IMR-90 (cell line): ENCODE measurements at regions not wholly inside any gene's neighbourhood (a gene's known extent, or its start where the extent isn't known, plus 50 kb on each side); places are given as distances from the start of the nearest gene placed in this dataset.

Source experiments
- ATAC-seq: fragments of 200-7000 bp; cut with Tn5 transposase; 2 replicates; pipeline ENCODE4 v1.9.1; 2020; ENCODE audit warnings: low read depth, mild to moderate bottlenecking, moderate library complexity
- BruUV-seq: library from RNA; stranded (reverse); fragments of 400-500 nt; replicated peaks from 2 replicates; lab custom pipeline; 2021; lab: Mats Ljungman, UMichigan
- CTCF ChIA-PET: fragments of 300-600 bp; formaldehyde crosslinking; extraction: SDS; loops from one replicate; lab custom pipeline; 2021; ENCODE audit warnings: antibody characterized with exemption; lab: Yijun Ruan, JAX
- POLR2A ChIA-PET: fragments of 300-600 bp; sonication (Branson Sonifier 250); formaldehyde crosslinking; loops from one replicate; lab custom pipeline; 2022; ENCODE audit warnings: antibody characterized with exemption; ENCODE audit not compliant: unreplicated experiment; lab: Charles Lee
- DNase-seq: peaks from one replicate; pipeline ENCODE4 v3.0.0; 2013
- H2AFZ ChIP-seq: replicated peaks from 2 replicates; pipeline ENCODE3; 2013; ENCODE audit warnings: low read length, mild to moderate bottlenecking; ENCODE audit not compliant: poor library complexity
- H2AK5ac ChIP-seq: 2 replicates; pipeline ENCODE4 v1.6.1; 2013; ENCODE audit warnings: low read depth, low read length, inconsistent platforms
- H2AK9ac ChIP-seq: replicated peaks from 2 replicates; pipeline ENCODE3; 2013; ENCODE audit warnings: mild to moderate bottlenecking, low read depth, low read length, moderate library complexity; ENCODE audit not compliant: poor library complexity
- H2BK120ac ChIP-seq: 2 replicates; pipeline ENCODE4 v1.6.1; 2013; ENCODE audit warnings: low read depth, low read length, inconsistent platforms
- H2BK15ac ChIP-seq: 3 replicates; pipeline ENCODE4 v1.6.1; 2013; ENCODE audit warnings: low read depth, low read length, inconsistent platforms
- H2BK20ac ChIP-seq: 2 replicates; pipeline ENCODE4 v1.6.1; 2013; ENCODE audit warnings: low read depth, mild to moderate bottlenecking, inconsistent platforms, low read length, moderate library complexity
- H2BK5ac ChIP-seq: 2 replicates; pipeline ENCODE4 v1.6.1; 2013; ENCODE audit warnings: mild to moderate bottlenecking, low read depth, low read length, inconsistent platforms; ENCODE audit not compliant: poor library complexity, severe bottlenecking
- H3K14ac ChIP-seq: replicated peaks from 2 replicates; pipeline ENCODE4 v1.6.1; 2013; ENCODE audit warnings: low read depth, low read length, inconsistent platforms
- H3K18ac ChIP-seq: 2 replicates; pipeline ENCODE4 v1.6.1; 2013; ENCODE audit warnings: low read depth, low read length, control low read depth
- H3K23ac ChIP-seq: 2 replicates; pipeline ENCODE4 v1.6.1; 2013; ENCODE audit warnings: low read depth, low read length, inconsistent platforms
- H3K27ac ChIP-seq: 2 replicates; pipeline ENCODE4 v1.5.1; 2013; ENCODE audit warnings: mild to moderate bottlenecking, control low read depth, low read length; ENCODE audit not compliant: insufficient read depth
- H3K27me3 ChIP-seq: 2 replicates; pipeline ENCODE4 v1.6.1; 2013; ENCODE audit warnings: low read length; ENCODE audit not compliant: control insufficient read depth, insufficient read depth
- H3K36me3 ChIP-seq: 2 replicates; pipeline ENCODE4 v1.6.1; 2013; ENCODE audit warnings: low read length, mixed read lengths; ENCODE audit not compliant: control insufficient read depth, insufficient read depth
- H3K4ac ChIP-seq: 2 replicates; pipeline ENCODE4 v1.6.1; 2013; ENCODE audit warnings: low read depth, low read length, inconsistent platforms
- H3K4me1 ChIP-seq: 2 replicates; pipeline ENCODE4 v1.6.1; 2013; ENCODE audit warnings: low read length, mixed read lengths; ENCODE audit not compliant: control insufficient read depth, insufficient read depth
- H3K4me2 ChIP-seq: 2 replicates; pipeline ENCODE4 v1.6.1; 2013; ENCODE audit warnings: low read depth, mild to moderate bottlenecking, control low read depth, low read length, moderate library complexity
- H3K4me3 ChIP-seq: 2 replicates; pipeline ENCODE4 v1.5.1; 2013; ENCODE audit warnings: low read depth, mild to moderate bottlenecking, control low read depth, low read length, moderate library complexity; ENCODE audit not compliant: insufficient read depth
- H3K56ac ChIP-seq: 2 replicates; pipeline ENCODE4 v1.6.1; 2013; ENCODE audit warnings: low read length, inconsistent platforms; ENCODE audit not compliant: insufficient read depth; ENCODE audit errors: extremely low read depth
- H3K79me1 ChIP-seq, 2 experiments: 2 replicates each; pipeline ENCODE4 v1.6.1; 2013; ENCODE audit warnings: low read length in 2 of 2, inconsistent platforms in 1 of 2, low read depth in 1 of 2
- H3K9ac ChIP-seq: 2 replicates; pipeline ENCODE4 v1.6.1; 2013; ENCODE audit warnings: low read depth, low read length, control low read depth
- H3K9me1 ChIP-seq: 2 replicates; pipeline ENCODE4 v1.6.1; 2013; ENCODE audit warnings: low read length, inconsistent platforms; ENCODE audit not compliant: insufficient read depth
- H3K9me3 ChIP-seq: 2 replicates; pipeline ENCODE4 v1.6.1; 2013; ENCODE audit warnings: low read length; ENCODE audit not compliant: control insufficient read depth, insufficient read depth
- H4K20me1 ChIP-seq: 2 replicates; pipeline ENCODE4 v1.6.1; 2013; ENCODE audit warnings: low read length, inconsistent platforms; ENCODE audit not compliant: insufficient read depth
- H4K5ac ChIP-seq: 2 replicates; pipeline ENCODE4 v1.6.1; 2013; ENCODE audit warnings: mild to moderate bottlenecking, low read depth, low read length, control low read depth
- H4K8ac ChIP-seq, 2 experiments: 2 replicates each; pipeline ENCODE4 v1.6.1; 2013; ENCODE audit warnings: low read depth in 2 of 2, low read length in 2 of 2, control low read depth in 1 of 2, inconsistent platforms in 1 of 2
- H4K91ac ChIP-seq: 2 replicates; pipeline ENCODE4 v1.6.1; 2013; ENCODE audit warnings: low read depth, low read length, inconsistent platforms; ENCODE audit not compliant: insufficient read depth
- BHLHE40 ChIP-seq: fragments of 150-350 bp; IDR thresholded peaks from 2 replicates; pipeline ENCODE4 v1.6.1; 2016; ENCODE audit warnings: mild to moderate bottlenecking, low read depth, low read length
- CEBPB ChIP-seq: IDR thresholded peaks from 2 replicates; pipeline ENCODE4 v1.6.1; 2012; ENCODE audit warnings: low read depth, low read length, improper control_type of control experiment
- FOS ChIP-seq: fragments of 150-350 bp; IDR thresholded peaks from 2 replicates; pipeline ENCODE4 v1.6.1; 2016; ENCODE audit warnings: low read depth, low read length
- MAFK ChIP-seq: IDR thresholded peaks from 2 replicates; pipeline ENCODE4 v1.6.1; 2012; ENCODE audit warnings: low read depth, low read length, improper control_type of control experiment
- POLR2A ChIP-seq: IDR thresholded peaks from 2 replicates; pipeline ENCODE4 v1.6.1; 2012; ENCODE audit warnings: mild to moderate bottlenecking, low read depth, low read length
- RCOR1 ChIP-seq: IDR thresholded peaks from 2 replicates; pipeline ENCODE4 v1.6.1; 2012; ENCODE audit warnings: mild to moderate bottlenecking, low read length, improper control_type of control experiment; ENCODE audit not compliant: insufficient replicate concordance
- WGBS, 2 experiments: methylation state at CpG; one replicate each; pipeline versions ENCODE4 v1.1.5 to v1.1.7; 2013; ENCODE audit warnings: missing lambda C conversion rate in 2 of 2; ENCODE audit not compliant: insufficient read length in 1 of 2; ENCODE audit errors: extremely low coverage in 2 of 2; 5-methylcytosine and 5-hydroxymethylcytosine counted together
- dilution Hi-C: fragments of 300-500 bp; cut with HindIII; formaldehyde crosslinking; loops from one replicate; pipeline ENCODE4 v1.14.3; 2018; ENCODE audit warnings: low sequenced_read_pairs; ENCODE audit not compliant: unreplicated experiment
- in situ Hi-C: fragments of 300-500 bp; cut with MboI; formaldehyde crosslinking; loops from 3 replicates; pipeline ENCODE4 v1.14.3; 2019; ENCODE audit warnings: low sequenced_read_pairs, inconsistent platforms, mixed read lengths
- intact Hi-C: fragments of 100-400 bp; cut with micrococcal nuclease; formaldehyde crosslinking; loops from 2 replicates; pipeline ENCODE4 v1.10.0; 2022
- TF ChIP-seq, protein P1 (sequence below): conservative IDR thresholded peaks from 2 replicates; pipeline ENCODE4 v1.5.1; 2012; ENCODE audit warnings: mild to moderate bottlenecking, low read depth, low read length, improper control_type of control experiment

DNA sequence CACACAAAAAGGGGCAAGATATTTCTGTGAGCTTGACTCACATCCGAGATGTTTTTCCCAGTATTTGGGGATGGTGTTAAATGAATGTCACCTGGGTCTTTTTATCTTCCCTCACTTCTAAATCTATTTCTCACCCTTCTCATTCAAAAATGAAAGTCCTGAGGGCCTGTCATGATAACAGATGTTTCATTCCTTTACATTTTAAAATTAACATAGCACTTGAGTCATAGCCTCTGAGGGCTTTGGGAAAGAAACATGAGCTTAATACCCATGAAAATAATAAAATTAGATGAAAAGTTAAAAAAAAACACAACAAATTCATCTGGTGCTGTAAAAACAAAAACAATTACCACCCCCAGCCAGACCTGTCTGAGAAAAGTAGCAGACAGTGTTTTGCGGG is 226.7 kb downstream of the HNMT start:
- in situ Hi-C loops, result no loop called here

More for the DNA sequence above, 226.7 kb downstream of the HNMT start:
- no peaks in the 10 kb centered on the region for H4K20me1 ChIP-seq
- POLR2A ChIA-PET, result interaction anchor here (0.6 kb wide), 1 partner anchor 25 kb away, joined by 3 read pairs; no protein-coding TSS in a partner anchor
- H2BK5ac ChIP-seq, result no peak overlapping the region
- DNase-seq, result no peak
- peaks cover 2% of the 10 kb centered on the region; the same call in 1 of the 2 replicates for H3K4me1 ChIP-seq
- dilution Hi-C loops, result no loop called here
- no peak overlapping the region for H3K56ac ChIP-seq
- no peak for ATAC-seq
- no peak overlapping the region for H2BK20ac ChIP-seq
- H2AK9ac ChIP-seq, result no peak overlapping the region
- no peak overlapping the region for H4K5ac ChIP-seq
- H3K27me3 ChIP-seq, result no peaks in the 10 kb centered on the region
- no peak overlapping the region for H3K27ac ChIP-seq
- no peak overlapping the region for H2AK5ac ChIP-seq
- H3K36me3 ChIP-seq, result no peaks in the 10 kb centered on the region
- H3K4me3 ChIP-seq, result no peak overlapping the region
- H3K9me1 ChIP-seq, result no peaks in the 10 kb centered on the region
- no peak overlapping the region for H3K4ac ChIP-seq
- no peak overlapping the region for H2BK120ac ChIP-seq
- no peak overlapping the region for H3K4me2 ChIP-seq
- TF ChIP-seq MAFK (no peak), RCOR1 (no peak), POLR2A (no peak), BHLHE40 (no peak), CEBPB (no peak), FOS (no peak)
- TF ChIP-seq, protein P1, sequence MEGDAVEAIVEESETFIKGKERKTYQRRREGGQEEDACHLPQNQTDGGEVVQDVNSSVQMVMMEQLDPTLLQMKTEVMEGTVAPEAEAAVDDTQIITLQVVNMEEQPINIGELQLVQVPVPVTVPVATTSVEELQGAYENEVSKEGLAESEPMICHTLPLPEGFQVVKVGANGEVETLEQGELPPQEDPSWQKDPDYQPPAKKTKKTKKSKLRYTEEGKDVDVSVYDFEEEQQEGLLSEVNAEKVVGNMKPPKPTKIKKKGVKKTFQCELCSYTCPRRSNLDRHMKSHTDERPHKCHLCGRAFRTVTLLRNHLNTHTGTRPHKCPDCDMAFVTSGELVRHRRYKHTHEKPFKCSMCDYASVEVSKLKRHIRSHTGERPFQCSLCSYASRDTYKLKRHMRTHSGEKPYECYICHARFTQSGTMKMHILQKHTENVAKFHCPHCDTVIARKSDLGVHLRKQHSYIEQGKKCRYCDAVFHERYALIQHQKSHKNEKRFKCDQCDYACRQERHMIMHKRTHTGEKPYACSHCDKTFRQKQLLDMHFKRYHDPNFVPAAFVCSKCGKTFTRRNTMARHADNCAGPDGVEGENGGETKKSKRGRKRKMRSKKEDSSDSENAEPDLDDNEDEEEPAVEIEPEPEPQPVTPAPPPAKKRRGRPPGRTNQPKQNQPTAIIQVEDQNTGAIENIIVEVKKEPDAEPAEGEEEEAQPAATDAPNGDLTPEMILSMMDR, result no peak
- no peak overlapping the region for H3K23ac ChIP-seq
- no peak overlapping the region for H3K9ac ChIP-seq
- no peak overlapping the region for H3K18ac ChIP-seq
- H3K14ac ChIP-seq, result no peak overlapping the region
- H2AFZ ChIP-seq, result no peak overlapping the region
- CTCF ChIA-PET, result no interaction called here
- H3K79me1 ChIP-seq, result no peaks in the 10 kb centered on the region
- intact Hi-C loops, result no loop called here
- H2BK15ac ChIP-seq, result no peak overlapping the region
- H4K91ac ChIP-seq, result no peak overlapping the region
- no peaks in the 10 kb centered on the region for H3K9me3 ChIP-seq
- H4K8ac ChIP-seq, result no peak overlapping the region
- BruUV-seq, result no TSS peak
- WGBS, 2 experiments, result no CpG with 5 or more reads among the region's 2 CpGs
